GM18867 (cell line): ENCODE measurements at regions not wholly inside any gene's neighbourhood (a gene's known extent, or its start where the extent isn't known, plus 50 kb on each side); places are given as distances from the start of the nearest gene placed in this dataset.

ENCODE experiments used
- ATAC-seq: cut with Tn5 transposase; IDR thresholded peaks from one replicate; pipeline ENCODE4 v1.9.1; 2021; ENCODE audit warnings: mild to moderate bottlenecking, moderate library complexity; ENCODE audit not compliant: unreplicated experiment

- ATAC-seq, result no peak
Measured at GRCh38 chrX:110408949-110409588, 50.4 kb downstream of the RTL9 start.

- no peak for ATAC-seq
Measured at GRCh38 chrX:110409925-110410324, 51.3 kb downstream of the RTL9 start.

- no peak for ATAC-seq
Measured at GRCh38 chrX:110410603-110411002, 52.0 kb downstream of the RTL9 start.

DNA sequence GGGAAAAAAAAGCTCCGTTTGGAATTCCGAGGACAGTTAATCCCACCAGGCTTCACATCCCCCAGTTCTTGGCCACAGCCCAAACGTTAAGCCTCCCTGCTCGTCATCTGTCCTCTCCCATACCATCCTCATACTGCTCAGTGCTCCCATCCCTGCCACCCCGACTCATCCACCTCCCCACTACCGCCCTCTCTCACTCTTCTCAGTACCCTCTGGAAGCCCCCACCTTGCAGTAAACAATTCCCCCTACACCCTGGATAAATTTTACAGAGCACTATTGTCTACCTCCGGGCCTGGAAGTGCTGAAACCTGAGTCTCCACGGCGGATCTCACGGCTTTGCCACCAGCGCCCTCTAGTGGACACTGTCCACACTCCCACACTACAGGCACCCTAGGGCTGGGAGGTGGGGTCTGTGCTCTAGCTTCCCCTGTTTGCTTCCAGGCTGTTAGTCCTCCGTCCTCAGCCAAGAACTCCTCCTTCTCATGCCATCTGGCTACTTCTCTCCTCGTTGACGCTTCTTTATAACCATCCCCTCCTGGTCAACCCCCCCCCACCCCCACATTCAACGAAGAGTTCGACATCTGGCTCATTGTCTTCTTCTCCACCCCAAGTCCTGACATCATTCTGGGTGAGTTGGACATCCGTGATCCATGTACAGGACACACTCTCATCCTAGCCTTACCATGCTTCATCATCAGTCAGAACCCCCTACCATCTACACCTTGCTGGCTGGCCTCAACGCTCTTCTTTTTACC is 54.5 kb downstream of the RTL9 start:
- ATAC-seq, result peak; percentile 68

GRCh38 chrX:110413727-110414124 is 55.1 kb downstream of the RTL9 start:
- no peak for ATAC-seq

- peak; percentile 51 for ATAC-seq
Measured at GRCh38 chrX:110414273-110414672, 55.6 kb downstream of the RTL9 start.

DNA sequence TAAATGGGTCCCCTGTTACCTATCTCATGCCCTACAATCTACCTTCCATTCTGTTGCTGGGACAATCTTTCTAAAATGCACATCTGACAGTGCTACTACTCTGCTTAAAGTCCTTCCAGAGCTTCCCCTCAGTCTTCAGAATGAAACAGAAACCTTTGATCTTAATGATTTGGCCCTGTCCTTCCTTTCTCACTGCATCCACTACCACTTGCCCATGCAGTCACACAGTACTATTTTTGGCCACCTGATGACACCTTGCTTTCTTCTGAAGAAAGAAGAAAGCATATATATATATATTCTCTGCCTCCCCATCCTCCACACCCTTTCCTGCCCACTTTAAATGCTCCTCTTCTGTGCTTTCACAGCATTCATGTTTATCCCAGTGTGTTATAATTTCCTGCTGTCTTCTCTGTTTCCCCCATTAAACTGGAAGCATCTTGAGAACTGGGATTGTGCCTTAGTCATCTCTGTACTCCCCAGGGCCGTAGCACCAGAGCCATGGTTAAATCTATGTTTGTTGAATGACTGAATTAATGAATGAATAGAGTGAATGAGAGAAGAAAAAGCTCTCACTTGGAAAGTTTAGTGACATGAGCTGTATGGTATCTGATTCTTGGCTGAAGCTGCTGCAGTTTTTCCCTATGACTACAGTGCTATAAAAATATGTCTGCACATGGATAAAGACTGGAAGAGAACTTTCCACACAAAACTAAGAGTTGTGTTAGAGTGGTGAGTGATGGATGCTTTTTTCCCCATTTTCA is 56.2 kb downstream of the RTL9 start:
- peak; percentile 80 for ATAC-seq

GRCh38 chrX:110415440-110416170 is 57.0 kb downstream of the RTL9 start:
- no peak for ATAC-seq

DNA sequence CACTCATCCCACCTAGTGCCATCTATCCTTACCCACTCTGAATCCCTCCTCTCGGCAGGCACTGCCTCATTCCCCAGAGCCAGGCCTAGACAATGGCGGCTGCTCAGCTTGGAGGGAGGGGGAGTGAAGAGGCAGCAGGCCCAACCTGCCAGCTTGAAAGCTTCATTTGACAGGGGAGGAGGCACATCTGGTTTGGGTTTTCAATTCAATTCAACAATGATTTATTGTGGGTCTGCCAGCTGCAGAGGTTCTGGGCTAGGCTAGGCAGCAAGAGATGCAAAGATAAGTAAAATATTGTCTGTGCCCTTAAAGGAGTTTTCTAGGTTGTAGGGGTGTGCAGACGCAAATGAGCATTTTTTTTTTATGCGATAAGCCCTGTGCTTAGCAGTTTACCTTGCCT is 58.5 kb downstream of the RTL9 start:
- ATAC-seq, result no peak

- ATAC-seq, result no peak
Measured at GRCh38 chrX:110418316-110419235, 59.9 kb downstream of the RTL9 start.

- no peak for ATAC-seq
Measured at GRCh38 chrX:110419512-110419911, 60.9 kb downstream of the RTL9 start.

GRCh38 chrX:110420771-110421499 is 62.3 kb downstream of the RTL9 start:
- peak; percentile 72 for ATAC-seq

GRCh38 chrX:110421500-110422455 is 63.1 kb downstream of the RTL9 start:
- no peak for ATAC-seq

DNA sequence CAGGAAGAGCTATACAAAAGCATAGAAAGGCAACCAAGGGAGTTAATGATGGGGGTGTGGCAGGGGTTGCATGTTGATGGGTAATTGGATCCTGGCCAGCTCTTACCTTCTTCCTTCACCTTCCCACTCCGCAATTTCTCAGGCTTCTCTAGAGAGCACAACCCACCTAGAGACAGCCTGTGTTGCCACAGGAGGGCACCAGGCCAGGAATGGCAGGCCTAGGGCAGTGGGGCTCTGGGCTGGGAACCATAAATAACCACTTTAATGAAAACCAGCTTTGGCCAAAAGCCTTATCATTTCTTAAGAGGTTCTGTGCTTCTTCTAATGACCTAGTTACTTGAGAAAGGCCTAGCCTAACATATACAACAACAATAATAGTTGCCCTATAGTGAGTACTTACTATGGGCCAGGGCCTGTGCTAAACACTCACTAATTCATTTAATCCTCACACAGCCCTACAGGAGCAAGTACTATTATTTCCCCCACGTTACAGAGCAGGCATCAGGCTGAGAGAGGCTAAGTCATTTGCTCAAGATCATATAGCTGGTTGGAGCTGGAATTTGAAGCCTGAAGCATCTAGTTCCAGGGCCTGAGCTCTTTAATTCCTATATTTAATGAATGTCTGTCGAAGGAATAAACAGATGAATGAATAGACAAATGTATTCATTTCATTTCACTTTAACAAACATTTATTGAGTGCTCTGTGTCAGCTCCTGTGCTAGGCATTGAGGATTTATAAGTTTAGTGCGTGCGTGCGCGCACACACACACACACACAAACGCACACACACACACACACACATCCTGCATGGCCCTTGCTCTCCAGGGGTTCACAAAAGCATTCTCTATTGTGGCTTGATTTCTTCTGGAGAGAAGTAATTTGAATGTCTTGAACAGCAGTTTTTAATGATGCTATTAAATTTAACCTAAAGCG is 66.8 kb downstream of the RTL9 start:
- ATAC-seq, result no peak

DNA sequence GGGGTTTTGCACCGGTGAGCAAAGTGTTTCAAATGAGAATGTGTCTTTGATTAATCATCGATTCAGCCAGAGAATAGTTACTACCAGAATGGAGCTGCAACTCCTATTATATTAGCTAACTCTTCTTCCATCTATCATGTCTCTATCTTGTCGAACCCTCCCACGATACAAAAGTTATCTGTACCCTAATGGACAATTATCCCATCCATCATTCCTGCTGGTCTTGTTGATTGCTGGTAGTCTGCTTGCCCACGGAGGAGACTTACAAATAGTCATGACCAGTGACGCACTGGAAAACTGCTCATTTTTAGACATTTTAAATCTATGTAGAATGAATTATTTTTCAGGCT is 67.5 kb downstream of the RTL9 start:
- no peak for ATAC-seq

DNA sequence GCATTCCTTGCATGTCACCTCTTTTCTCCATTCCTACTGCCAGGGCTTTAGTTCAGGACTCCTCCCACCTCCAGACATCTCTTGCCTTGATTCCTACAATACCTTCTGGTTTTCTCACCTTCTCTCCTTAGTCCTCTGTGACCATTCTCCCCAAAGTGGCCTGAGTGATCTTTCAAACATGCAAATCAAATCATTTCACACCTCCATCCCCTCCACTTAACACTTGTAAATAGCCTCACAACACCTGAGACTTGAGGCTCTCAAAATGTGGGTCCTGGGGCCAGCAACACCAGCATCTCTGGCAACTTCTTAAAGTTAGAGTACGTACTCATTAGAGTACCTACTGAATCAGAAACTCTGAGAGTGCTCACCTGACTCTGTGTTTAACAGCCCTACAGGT is 68.4 kb downstream of the RTL9 start:
- peak; percentile 38 for ATAC-seq

DNA sequence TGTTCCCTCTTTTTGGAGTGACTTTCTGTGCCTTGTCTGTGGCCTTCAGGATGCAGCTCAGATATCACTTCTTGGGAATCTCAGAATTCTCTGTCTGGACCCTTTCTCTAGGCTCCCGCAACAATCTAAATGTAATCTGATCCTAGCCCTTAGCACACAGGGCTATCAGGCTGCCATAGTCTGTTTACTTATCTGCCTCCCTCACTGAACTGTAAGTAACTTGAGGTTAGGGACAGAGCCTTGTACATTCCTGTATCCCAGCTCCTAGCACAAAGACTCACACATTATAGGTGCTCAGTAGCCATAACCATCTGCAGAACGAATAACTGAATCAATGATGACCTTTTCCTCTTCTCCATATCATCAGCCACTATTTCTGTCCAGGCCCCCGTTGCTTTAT is 69.5 kb downstream of the RTL9 start:
- ATAC-seq, result no peak
